SK-N-SH (cell line): ENCODE measurements at regions not wholly inside any gene's neighbourhood (a gene's known extent, or its start where the extent isn't known, plus 50 kb on each side); places are given as distances from the start of the nearest gene placed in this dataset.
A peak's percentile ranks its signal among the peaks of the same experiment; 100 is the strongest.

Experiments used
- CTCF ChIA-PET: fragments of 300-600, 350-600 bp; formaldehyde crosslinking; extraction: SDS; loops from one replicate; lab custom pipeline; 2021; lab: Yijun Ruan, JAX
- POLR2A ChIA-PET: fragments of 350-600 bp; sonication (Branson Sonifier 250); formaldehyde crosslinking; extraction: SDS; loops from one replicate; lab custom pipeline; 2020; ENCODE audit warnings: antibody characterized with exemption, inconsistent platforms; lab: Yijun Ruan, JAX
- DNase-seq: peaks from one replicate; pipeline ENCODE4 v3.0.0; 2012
- H2AFZ ChIP-seq: fragments of 200-600 bp; sonication (generic); 2 replicates; pipeline ENCODE4 v1.8.1; 2016; ENCODE audit warnings: antibody characterized with exemption, mild to moderate bottlenecking, low read depth
- H3F3A ChIP-seq: fragments of 200-600 bp; sonication (generic); replicated peaks from 2 replicates; pipeline ENCODE3; 2016; ENCODE audit warnings: antibody characterized with exemption, mild to moderate bottlenecking; ENCODE audit not compliant: insufficient read depth
- H3K27ac ChIP-seq, 2 experiments: fragments of 200-500 bp in 1 of 2; fragments of 200-600 bp in 1 of 2; sonication (Bioruptor generic) in 1 of 2; sonication (generic), shearing (Covaris generic) in 1 of 2; 2 replicates each; pipeline versions ENCODE4 v1.5.1 to v1.6.1; 2014 to 2016; ENCODE audit warnings: low read depth in 2 of 2, inconsistent platforms in 1 of 2, low read length in 1 of 2, mild to moderate bottlenecking in 1 of 2, mixed read lengths in 1 of 2
- H3K27me3 ChIP-seq: fragments of 200-600 bp; sonication (generic), shearing (Covaris generic); 2 replicates; pipeline ENCODE4 v1.6.1; 2016; ENCODE audit warnings: mixed run types; ENCODE audit not compliant: insufficient read depth
- H3K36me3 ChIP-seq, 2 experiments: fragments of 200-500 bp in 1 of 2; fragments of 200-600 bp in 1 of 2; sonication (Bioruptor generic) in 1 of 2; sonication (generic) in 1 of 2; replicated peaks in 1 of 2; 2 replicates each; pipeline versions ENCODE3 to v1.5.1; 2014 to 2016; ENCODE audit warnings: low read length in 1 of 2, mild to moderate bottlenecking in 1 of 2; ENCODE audit not compliant: insufficient read depth in 2 of 2, control insufficient read depth in 1 of 2
- H3K4me1 ChIP-seq, 2 experiments: fragments of 200-500 bp in 1 of 2; fragments of 200-600 bp in 1 of 2; sonication (Bioruptor generic) in 1 of 2; sonication (generic), shearing (Covaris generic) in 1 of 2; 2 replicates each; pipeline versions ENCODE4 v1.5.1 to v1.6.1; 2014 to 2016; ENCODE audit warnings: low read depth in 1 of 2, low read length in 1 of 2, mixed run types in 1 of 2; ENCODE audit not compliant: insufficient read depth in 2 of 2, control insufficient read depth in 1 of 2
- H3K4me2 ChIP-seq: fragments of 200-600 bp; sonication (generic), shearing (Covaris generic); 2 replicates; pipeline ENCODE4 v1.6.1; 2017; ENCODE audit warnings: mixed run types
- H3K4me3 ChIP-seq, 2 experiments: fragments of 200-500 bp in 1 of 2; fragments of 200-600 bp in 1 of 2; sonication (Bioruptor generic) in 1 of 2; sonication (generic), shearing (Covaris generic) in 1 of 2; 2 replicates each; pipeline versions ENCODE4 v1.5.1 to v1.8.1; 2014 to 2016; ENCODE audit warnings: low read depth in 2 of 2, inconsistent platforms in 1 of 2, low read length in 1 of 2, mild to moderate bottlenecking in 1 of 2, mixed read lengths in 1 of 2, moderate library complexity in 1 of 2
- H3K79me2 ChIP-seq: fragments of 200-600 bp; sonication (generic); 2 replicates; pipeline ENCODE4 v1.8.1; 2017; ENCODE audit warnings: mild to moderate bottlenecking; ENCODE audit not compliant: insufficient read depth
- H3K9ac ChIP-seq: fragments of 200-600 bp; sonication (generic); 2 replicates; pipeline ENCODE4 v1.6.1; 2017; ENCODE audit warnings: mixed run types
- H3K9me2 ChIP-seq: fragments of 200-600 bp; sonication (generic); 2 replicates; pipeline ENCODE4 v1.6.1; 2017; ENCODE audit warnings: mixed run types
- H3K9me3 ChIP-seq: fragments of 200-600 bp; sonication (generic); 2 replicates; pipeline ENCODE4 v1.6.1; 2017; ENCODE audit warnings: mixed run types, mild to moderate bottlenecking, moderate library complexity
- H4K20me1 ChIP-seq: fragments of 200-600 bp; sonication (generic); 2 replicates; pipeline ENCODE4 v1.6.1; 2017; ENCODE audit warnings: mild to moderate bottlenecking, mixed run types; ENCODE audit not compliant: insufficient read depth
- ELF1 ChIP-seq: IDR thresholded peaks from 2 replicates; pipeline ENCODE4 v1.4.0; 2012
- EP300 ChIP-seq, 2 experiments: IDR thresholded peaks; 2 replicates each; pipeline versions ENCODE4 v1.4.0 to v1.6.1; 2012; ENCODE audit warnings: borderline replicate concordance in 1 of 2, low read depth in 1 of 2, low read length in 1 of 2
- FOSL2 ChIP-seq: IDR thresholded peaks from 2 replicates; pipeline ENCODE4 v1.4.0; 2012; ENCODE audit warnings: low read depth, mild to moderate bottlenecking, moderate library complexity, borderline replicate concordance
- GATA2 ChIP-seq: sonication (generic); formaldehyde crosslinking; IDR thresholded peaks from 2 replicates; pipeline ENCODE4 v1.5.0; 2020; ENCODE audit warnings: mild to moderate bottlenecking, missing genetic modification reagents
- MEF2A ChIP-seq: IDR thresholded peaks from 2 replicates; pipeline ENCODE4 v1.4.0; 2012; ENCODE audit warnings: low read depth, borderline replicate concordance
- MXI1 ChIP-seq: IDR thresholded peaks from 2 replicates; pipeline ENCODE4 v1.6.1; 2012; ENCODE audit warnings: mild to moderate bottlenecking, low read depth, low read length, improper control_type of control experiment
- NFIC ChIP-seq: IDR thresholded peaks from 2 replicates; pipeline ENCODE4 v1.4.0; 2012; ENCODE audit warnings: borderline replicate concordance
- NRF1 ChIP-seq: IDR thresholded peaks from 2 replicates; pipeline ENCODE4 v1.6.1; 2012; ENCODE audit warnings: low read depth, mild to moderate bottlenecking, low read length
- RAD21 ChIP-seq: IDR thresholded peaks from 2 replicates; pipeline ENCODE4 v1.6.1; 2012; ENCODE audit warnings: mild to moderate bottlenecking, low read length
- RFX5 ChIP-seq: IDR thresholded peaks from 2 replicates; pipeline ENCODE4 v1.6.1; 2012; ENCODE audit warnings: mild to moderate bottlenecking, improper control_type of control experiment, low read length
- RXRA ChIP-seq: IDR thresholded peaks from 2 replicates; pipeline ENCODE4 v1.4.0; 2012; ENCODE audit warnings: low read depth, mild to moderate bottlenecking, borderline replicate concordance
- SIN3A ChIP-seq: IDR thresholded peaks from 2 replicates; pipeline ENCODE4 v1.6.1; 2012; ENCODE audit warnings: low read depth, mild to moderate bottlenecking, low read length, moderate library complexity, borderline replicate concordance
- SMC3 ChIP-seq: IDR thresholded peaks from 2 replicates; pipeline ENCODE4 v1.6.1; 2012; ENCODE audit warnings: low read depth, low read length, improper control_type of control experiment
- TAF1 ChIP-seq: IDR thresholded peaks from 2 replicates; pipeline ENCODE4 v1.6.1; 2012; ENCODE audit warnings: low read depth, mild to moderate bottlenecking, low read length, moderate library complexity, borderline replicate concordance
- TCF12 ChIP-seq: IDR thresholded peaks from 2 replicates; pipeline ENCODE4 v1.4.0; 2012
- TEAD4 ChIP-seq: IDR thresholded peaks from 2 replicates; pipeline ENCODE4 v1.4.0; 2012; ENCODE audit warnings: mild to moderate bottlenecking, borderline replicate concordance; ENCODE audit not compliant: insufficient read depth
- WGBS: methylation state at CpG from one replicate; pipeline ENCODE4 v1.1.6; 2017; ENCODE audit warnings: low lambda C conversion rate; 5-methylcytosine and 5-hydroxymethylcytosine counted together
- TF ChIP-seq, protein P1 (sequence below): IDR thresholded peaks from 2 replicates; pipeline ENCODE4; 2012
- TF ChIP-seq, protein P2 (sequence below): IDR thresholded peaks from 2 replicates; pipeline ENCODE4 v1.4.0; 2012; ENCODE audit warnings: low read depth
- TF ChIP-seq, protein P3 (sequence below): fragments of 150-350 bp; IDR thresholded peaks from 2 replicates; pipeline ENCODE4 v1.6.1; 2017; ENCODE audit warnings: antibody characterized with exemption, low read length, low read depth, borderline replicate concordance
- TF ChIP-seq, protein P4 (sequence below): IDR thresholded peaks from 2 replicates; pipeline ENCODE4 v1.4.0; 2012; ENCODE audit warnings: low read depth, borderline replicate concordance
- TF ChIP-seq, protein P5 (sequence below): fragments of 150-350 bp; IDR thresholded peaks from 2 replicates; pipeline ENCODE4 v1.6.1; 2016; ENCODE audit warnings: mild to moderate bottlenecking, low read depth, low read length

DNA sequence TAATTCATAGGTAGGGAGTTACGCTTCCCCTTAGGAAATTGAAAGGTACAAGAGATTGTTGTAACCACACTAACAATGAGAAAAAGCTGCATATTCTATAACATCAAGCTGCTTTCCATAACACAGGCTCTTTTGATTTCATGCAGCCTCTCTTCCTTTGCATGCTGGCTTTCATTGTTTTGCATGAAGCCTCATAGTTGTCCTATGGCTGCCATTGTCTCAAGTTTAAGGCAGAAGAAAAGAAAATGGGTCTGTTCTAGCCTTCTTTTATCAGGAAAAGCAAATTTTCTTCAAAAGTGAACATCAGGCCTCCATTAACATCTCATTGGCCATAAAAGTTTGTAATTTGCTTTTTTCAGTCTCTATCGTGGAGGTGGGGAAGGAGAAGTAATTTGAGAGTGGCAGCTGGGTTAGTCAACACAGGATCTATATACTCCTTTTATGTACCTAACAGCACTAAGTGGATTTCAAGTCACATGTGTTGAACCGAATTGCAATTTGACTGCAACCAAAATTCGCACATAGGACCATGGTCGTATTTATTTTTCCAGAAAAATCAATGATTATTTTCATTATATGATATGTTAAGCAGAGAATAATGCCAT, 248.5 kb upstream of the RND3 start:
- WGBS: 83% methylated on average over 5 of the region's 5 CpGs
- no peak overlapping the region; the same call in 1 of the 2 replicates for H2AFZ ChIP-seq

DNA sequence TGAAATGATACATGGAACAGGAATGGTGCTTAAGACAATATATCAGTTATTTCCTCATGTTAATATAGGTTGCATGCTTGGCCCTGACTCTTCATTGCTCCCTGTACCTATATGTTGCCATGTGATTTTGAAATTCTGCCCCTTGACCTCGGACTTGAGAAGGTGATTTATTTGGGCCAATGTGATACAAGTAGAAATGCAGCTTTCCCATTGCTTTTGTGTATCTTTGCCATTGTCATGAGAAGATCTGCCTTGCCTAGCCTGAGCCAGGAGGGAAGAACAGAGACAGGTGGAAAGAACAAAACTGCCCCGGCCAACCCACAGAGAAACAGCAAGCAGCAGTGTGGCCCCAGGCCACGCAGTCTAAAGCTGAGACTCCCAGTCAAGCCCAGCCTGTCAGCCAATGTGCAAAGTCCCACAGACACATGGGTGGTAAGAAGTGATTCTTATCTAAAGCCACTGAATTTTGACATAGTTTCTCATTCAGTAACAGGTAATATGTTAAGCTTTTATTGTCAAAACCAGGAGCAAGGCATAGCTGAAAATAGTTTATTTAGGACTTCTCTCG, 245.7 kb upstream of the RND3 start:
- Histone ChIP-seq H3K4me3 (no peak overlapping the region), H3K27ac (no peak overlapping the region), H3F3A (no peaks in the 10 kb centered on the region), H3K9me3 (no peaks in the 10 kb centered on the region), H3K4me2 (no peak overlapping the region), H4K20me1 (no peaks in the 10 kb centered on the region), H2AFZ (0 out of 2 replicates have a peak overlapping the region, but pooled peaks have one; percentile 4), H3K9me2 (0 out of 2 replicates have a peak, but pooled peaks cover 2% of the 10 kb centered on the region), H3K27me3 (no peaks in the 10 kb centered on the region), H3K36me3 (no peaks in the 10 kb centered on the region), H3K79me2 (no peaks in the 10 kb centered on the region; the same call in 1 of the 2 replicates), H3K4me1 (peaks cover 0 to 4% of the 10 kb centered on the region in 2 experiments; a peak in 2 of 4 replicates), H3K9ac (no peak overlapping the region)
- CTCF ChIA-PET: interaction anchor here (1.1 to 1.4 kb wide), 4 partner anchors 22 to 1137 kb away, joined by 3 to 4 read pairs (median 3); no protein-coding TSS in a partner anchor
- POLR2A ChIA-PET: no interaction called here
- no peak for TF ChIP-seq MXI1
- TF ChIP-seq NFIC: no peak
- TF ChIP-seq, protein P1, sequence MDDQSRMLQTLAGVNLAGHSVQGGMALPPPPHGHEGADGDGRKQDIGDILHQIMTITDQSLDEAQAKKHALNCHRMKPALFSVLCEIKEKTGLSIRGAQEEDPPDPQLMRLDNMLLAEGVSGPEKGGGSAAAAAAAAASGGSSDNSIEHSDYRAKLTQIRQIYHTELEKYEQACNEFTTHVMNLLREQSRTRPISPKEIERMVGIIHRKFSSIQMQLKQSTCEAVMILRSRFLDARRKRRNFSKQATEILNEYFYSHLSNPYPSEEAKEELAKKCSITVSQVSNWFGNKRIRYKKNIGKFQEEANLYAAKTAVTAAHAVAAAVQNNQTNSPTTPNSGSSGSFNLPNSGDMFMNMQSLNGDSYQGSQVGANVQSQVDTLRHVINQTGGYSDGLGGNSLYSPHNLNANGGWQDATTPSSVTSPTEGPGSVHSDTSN: no peak
- TF ChIP-seq TAF1: no peak
- TF ChIP-seq RFX5: no peak
- TF ChIP-seq, protein P2, sequence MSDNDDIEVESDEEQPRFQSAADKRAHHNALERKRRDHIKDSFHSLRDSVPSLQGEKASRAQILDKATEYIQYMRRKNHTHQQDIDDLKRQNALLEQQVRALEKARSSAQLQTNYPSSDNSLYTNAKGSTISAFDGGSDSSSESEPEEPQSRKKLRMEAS: no peak
- TF ChIP-seq, protein P3, sequence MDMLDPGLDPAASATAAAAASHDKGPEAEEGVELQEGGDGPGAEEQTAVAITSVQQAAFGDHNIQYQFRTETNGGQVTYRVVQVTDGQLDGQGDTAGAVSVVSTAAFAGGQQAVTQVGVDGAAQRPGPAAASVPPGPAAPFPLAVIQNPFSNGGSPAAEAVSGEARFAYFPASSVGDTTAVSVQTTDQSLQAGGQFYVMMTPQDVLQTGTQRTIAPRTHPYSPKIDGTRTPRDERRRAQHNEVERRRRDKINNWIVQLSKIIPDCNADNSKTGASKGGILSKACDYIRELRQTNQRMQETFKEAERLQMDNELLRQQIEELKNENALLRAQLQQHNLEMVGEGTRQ: no peak
- TF ChIP-seq RAD21: no peak
- no peak for TF ChIP-seq SIN3A
- no peak for TF ChIP-seq TEAD4
- TF ChIP-seq, protein P4, sequence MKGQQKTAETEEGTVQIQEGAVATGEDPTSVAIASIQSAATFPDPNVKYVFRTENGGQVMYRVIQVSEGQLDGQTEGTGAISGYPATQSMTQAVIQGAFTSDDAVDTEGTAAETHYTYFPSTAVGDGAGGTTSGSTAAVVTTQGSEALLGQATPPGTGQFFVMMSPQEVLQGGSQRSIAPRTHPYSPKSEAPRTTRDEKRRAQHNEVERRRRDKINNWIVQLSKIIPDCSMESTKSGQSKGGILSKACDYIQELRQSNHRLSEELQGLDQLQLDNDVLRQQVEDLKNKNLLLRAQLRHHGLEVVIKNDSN: no peak
- no peak for TF ChIP-seq SMC3
- TF ChIP-seq ELF1: no peak
- TF ChIP-seq EP300 (IDR thresholded peaks at IDR 0.05; ENCODE audit: borderline replicate concordance in 1 of 2, low read depth in 1 of 2, low read length in 1 of 2): no peak
- no peak for TF ChIP-seq TCF12
- TF ChIP-seq GATA2: no peak
- TF ChIP-seq MEF2A: no peak
- TF ChIP-seq FOSL2: no peak
- no peak for DNase-seq
- WGBS: 86% methylated on average over 4 of the region's 4 CpGs

More for the DNA sequence above, 248.5 kb upstream of the RND3 start:
- Histone ChIP-seq H3K27ac (no peak overlapping the region), H3K9me3 (no peaks in the 10 kb centered on the region), H3K27me3 (no peaks in the 10 kb centered on the region), H3K4me3 (no peak overlapping the region), H3F3A (no peaks in the 10 kb centered on the region), H3K9ac (no peak overlapping the region)
- POLR2A ChIA-PET: no interaction called here
- TF ChIP-seq, protein P5, sequence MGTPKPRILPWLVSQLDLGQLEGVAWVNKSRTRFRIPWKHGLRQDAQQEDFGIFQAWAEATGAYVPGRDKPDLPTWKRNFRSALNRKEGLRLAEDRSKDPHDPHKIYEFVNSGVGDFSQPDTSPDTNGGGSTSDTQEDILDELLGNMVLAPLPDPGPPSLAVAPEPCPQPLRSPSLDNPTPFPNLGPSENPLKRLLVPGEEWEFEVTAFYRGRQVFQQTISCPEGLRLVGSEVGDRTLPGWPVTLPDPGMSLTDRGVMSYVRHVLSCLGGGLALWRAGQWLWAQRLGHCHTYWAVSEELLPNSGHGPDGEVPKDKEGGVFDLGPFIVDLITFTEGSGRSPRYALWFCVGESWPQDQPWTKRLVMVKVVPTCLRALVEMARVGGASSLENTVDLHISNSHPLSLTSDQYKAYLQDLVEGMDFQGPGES: no peak
- TF ChIP-seq, protein P2: no peak
- TF ChIP-seq RXRA (no peak), TEAD4 (no peak), NRF1 (no peak)
- TF ChIP-seq, all 33 proteins: peak for 0
- no peaks in the 10 kb centered on the region; the same call in 1 of the 2 replicates for H3K79me2 ChIP-seq
- H3K4me2 ChIP-seq: no peak overlapping the region
- no peaks in the 10 kb centered on the region for H4K20me1 ChIP-seq
- no peak for DNase-seq
- H3K4me1 ChIP-seq: peaks cover 0 to 4% of the 10 kb centered on the region in 2 experiments; a peak in 2 of 4 replicates
- no peaks in the 10 kb centered on the region for H3K36me3 ChIP-seq
- H3K9me2 ChIP-seq: 0 out of 2 replicates have a peak, but pooled peaks cover 2% of the 10 kb centered on the region
- CTCF ChIA-PET: no interaction called here
